ENCODE measurements at regions not wholly inside any gene's neighbourhood (a gene's known extent, or its start where the extent isn't known, plus 50 kb on each side); places are given as distances from the start of the nearest gene placed in this dataset.
"Not testable (repeated sequence)": the region's sequence is repeated elsewhere in the genome, so short reads cannot be mapped to it uniquely, and the experiment has no call there.

DNA sequence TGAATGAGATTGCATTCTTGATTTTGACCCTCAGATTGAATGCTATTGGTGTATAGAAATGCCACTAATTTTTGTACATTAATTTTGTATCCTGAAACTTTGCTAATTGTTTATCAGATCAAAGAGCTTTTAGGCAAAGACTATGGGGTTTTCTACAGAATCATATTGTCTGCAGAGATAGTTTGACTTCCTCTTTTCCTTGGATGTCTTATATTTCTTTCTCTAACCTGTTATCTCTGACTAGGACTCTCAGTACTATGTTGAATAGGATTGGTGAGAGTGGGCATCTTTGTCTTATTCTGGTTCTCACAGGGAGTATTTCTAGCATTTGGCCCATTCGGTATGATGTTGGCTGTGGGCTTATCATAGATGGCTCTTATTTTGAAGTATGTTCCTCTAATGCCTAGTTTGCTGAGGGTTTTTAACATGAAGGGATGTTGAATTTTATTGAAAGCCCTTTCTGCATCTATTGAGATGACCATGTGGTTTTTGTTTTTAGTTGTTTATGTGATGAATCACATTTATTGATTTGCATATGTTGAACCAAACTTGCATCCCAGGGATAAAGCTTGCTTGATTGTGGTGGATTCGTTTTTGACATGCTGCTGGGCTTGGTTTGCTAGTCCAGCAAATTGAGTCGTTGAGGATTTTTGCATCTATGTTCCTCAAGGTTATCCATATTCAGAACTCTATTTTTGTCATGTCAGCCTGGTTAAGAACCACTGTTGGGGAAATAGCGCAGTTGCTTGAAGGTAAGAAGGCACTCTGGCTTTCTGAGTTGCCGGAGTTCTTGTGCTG lies 85.8 kb upstream of the NOTCH2NLA start:
- DNase-seq, result not testable (repeated sequence)

- not testable (repeated sequence) for DNase-seq
Measured at GRCh38 chr1:146310579-146310978, 81.8 kb upstream of the NOTCH2NLA start.

GRCh38 chr1:146309427-146309826 lies 80.6 kb upstream of the NOTCH2NLA start:
- DNase-seq, result not testable (repeated sequence)

DNA sequence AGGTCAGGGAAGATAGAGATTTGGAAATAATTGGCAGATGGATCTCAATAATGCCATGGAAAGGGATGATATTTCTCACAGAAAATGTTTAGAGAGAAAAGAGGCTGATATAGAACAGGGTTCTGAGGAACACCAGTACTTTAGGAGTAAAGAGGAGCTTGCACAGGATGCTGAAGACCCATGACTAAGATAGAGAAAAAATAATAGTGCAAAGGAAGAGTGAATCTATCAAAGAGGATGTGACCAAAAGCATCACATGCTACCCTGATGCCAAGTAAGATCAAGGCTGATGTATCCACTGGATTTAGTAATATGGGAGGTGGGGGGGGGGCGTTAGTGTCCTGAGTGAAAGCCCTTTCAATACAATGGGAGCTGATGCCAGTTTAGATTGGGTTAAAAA lies 80.1 kb upstream of the NOTCH2NLA start:
- not testable (repeated sequence) for DNase-seq

DNA sequence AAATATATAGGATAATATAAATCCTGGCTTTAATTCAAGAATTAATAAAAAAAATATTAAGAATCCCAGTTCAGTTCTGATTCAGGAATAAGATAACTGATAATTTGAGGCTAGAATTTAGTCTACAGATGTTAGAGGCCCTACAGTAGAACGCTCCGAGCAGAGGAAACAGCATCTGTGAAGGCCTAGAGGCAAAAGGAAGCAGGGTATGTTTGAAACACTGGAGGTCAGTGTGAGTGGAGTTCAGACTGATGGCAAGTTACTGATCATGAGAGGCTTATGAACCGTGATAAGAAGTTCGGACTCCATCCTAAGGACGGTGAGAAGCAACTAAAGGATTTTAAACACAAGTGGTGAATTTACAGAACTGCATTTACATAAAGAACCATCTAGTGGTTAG lies 79.3 kb upstream of the NOTCH2NLA start:
- DNase-seq, result not testable (repeated sequence)

GRCh38 chr1:146307632-146308031 lies 78.8 kb upstream of the NOTCH2NLA start:
- not testable (repeated sequence) for DNase-seq

GRCh38 chr1:146306651-146307050 lies 77.8 kb upstream of the NOTCH2NLA start:
- not testable (repeated sequence) for DNase-seq

DNA sequence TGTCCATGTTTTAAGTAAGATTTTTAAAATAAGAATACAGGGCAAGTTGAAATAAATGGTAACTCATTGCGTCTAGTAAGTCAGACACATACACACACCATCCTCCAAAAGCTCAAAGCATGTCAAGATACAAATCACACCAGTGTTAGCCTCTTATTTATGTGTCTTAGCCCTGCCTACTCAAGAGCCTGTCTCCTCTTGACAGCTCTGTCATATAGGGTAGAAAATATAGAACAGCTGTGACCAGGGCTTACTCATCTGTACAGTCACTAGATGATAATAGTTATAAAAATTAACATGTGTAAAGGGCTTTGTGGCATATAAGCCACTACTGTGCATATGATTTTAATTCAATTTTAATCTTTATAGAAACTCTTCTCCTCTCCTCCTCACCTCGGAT lies 76.6 kb upstream of the NOTCH2NLA start:
- DNase-seq, result not testable (repeated sequence)

DNA sequence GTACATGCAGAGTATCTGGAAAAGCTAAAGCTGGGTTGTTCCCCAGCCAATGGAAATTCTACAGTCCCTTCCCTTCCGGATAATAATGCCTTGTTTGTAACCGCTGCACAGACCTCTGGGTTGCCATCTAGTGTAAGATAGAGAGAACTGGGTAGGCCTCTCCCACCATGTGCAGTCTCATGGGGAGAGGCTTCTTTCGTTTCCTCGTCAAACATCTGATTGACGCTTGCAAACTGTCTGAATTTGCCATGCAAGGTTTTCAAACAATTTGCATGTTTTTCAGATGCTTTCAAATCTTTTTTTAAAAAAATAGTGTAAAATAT lies 69.7 kb upstream of the NOTCH2NLA start:
- DNase-seq, result not testable (repeated sequence)

DNA sequence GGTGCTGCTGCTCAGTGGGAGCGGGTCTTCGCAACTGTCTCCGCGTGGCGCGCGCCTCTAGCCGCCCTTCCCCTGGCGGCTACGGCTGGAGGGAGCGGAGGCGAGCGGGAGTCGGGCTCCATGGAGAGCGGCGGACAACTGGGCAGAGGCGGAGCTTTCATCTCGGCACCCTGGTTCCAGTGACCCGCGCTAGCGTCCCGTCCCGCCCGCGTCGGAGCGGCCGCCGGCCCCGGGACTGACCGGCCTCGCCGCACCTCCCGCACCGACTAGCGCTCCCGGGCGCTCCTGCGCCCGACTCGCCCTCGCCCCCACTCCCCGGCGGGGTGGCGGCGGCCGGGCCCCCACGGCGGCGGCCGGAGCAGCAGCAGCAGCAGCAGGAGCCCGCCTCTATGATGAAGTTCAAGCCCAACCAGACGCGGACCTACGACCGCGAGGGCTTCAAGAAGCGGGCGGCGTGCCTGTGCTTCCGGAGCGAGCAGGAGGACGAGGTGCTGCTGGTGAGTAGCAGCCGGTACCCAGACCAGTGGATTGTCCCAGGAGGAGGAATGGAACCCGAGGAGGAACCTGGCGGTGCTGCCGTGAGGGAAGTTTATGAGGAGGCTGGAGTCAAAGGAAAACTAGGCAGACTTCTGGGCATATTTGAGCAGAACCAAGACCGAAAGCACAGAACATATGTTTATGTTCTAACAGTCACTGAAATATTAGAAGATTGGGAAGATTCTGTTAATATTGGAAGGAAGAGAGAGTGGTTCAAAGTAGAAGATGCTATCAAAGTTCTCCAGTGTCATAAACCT lies 69.2 kb upstream of the NOTCH2NLA start:
- DNase-seq, result not testable (repeated sequence)

DNA sequence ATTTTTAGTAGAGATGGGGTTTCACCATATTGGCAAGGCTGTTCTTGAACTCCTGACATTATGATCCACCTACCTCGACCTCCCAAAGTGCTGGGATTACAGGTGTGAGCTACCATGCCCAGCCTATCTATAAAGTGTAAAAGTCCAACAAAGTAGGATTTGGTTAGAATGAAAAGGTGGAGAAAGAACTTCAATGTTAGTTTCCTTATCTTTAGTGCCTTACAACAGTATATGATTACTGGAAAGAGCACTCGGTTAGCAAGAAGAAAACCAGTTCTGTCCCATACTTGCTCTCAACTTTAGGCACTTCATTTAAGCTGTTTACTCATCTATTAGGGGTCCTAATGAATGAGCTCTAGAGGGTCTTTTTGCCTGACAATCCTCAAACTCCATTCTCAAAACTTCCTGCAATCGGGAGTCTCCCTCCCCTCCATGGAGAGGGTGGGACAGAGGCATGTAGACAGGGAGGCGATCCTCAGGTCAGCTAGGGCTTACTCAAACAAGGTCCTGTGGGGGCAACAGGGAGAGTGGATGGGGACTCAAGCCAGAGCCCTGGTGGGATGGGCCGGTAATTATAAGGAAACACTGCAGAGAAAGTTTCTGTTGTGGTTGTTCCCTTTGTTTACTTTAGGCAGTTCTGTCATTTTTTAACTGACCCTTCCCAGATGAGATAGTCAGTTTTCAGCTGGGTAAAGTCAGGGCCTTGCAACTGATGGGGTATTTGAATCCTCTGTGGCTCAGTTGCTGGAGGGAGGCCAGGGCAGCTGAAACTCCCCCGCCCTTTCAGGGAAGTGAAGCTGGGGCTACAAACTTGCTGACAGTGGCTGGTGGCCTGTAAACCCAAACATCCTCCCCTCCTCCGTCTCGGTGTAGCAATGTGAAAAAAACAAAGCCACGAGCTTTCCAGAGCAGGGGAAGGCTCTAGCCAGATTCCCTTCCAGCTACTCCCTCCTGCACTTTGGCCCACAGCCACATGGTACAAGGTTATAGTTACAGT lies 64.4 kb upstream of the NOTCH2NLA start:
- not testable (repeated sequence) for DNase-seq

- DNase-seq, result not testable (repeated sequence)
Measured at GRCh38 chr1:146292424-146292823, 63.6 kb upstream of the NOTCH2NLA start.

DNA sequence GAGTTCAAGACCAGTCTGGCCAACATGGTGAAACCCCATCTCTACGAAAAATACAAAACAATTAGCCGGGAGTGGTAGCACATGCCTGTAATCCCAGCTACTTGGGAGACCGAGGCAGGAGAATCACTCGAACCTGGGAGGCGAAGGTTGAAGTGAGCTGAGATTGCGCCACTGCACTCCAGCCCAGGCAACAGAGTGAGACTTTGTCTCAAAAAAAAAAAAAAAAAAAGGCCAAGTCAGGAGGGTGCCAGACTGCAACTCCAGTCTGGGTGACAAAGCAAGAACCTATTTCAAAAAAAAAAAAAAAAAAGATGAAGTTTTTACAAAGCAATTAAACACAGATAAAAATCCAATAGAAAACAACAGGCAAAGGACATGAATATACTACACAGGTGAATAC lies 59.1 kb upstream of the NOTCH2NLA start:
- not testable (repeated sequence) for DNase-seq

GRCh38 chr1:146284760-146285159 lies 55.9 kb upstream of the NOTCH2NLA start:
- DNase-seq, result not testable (repeated sequence)

- not testable (repeated sequence) for DNase-seq
Measured at GRCh38 chr1:146283527-146283880, 54.7 kb upstream of the NOTCH2NLA start.

DNA sequence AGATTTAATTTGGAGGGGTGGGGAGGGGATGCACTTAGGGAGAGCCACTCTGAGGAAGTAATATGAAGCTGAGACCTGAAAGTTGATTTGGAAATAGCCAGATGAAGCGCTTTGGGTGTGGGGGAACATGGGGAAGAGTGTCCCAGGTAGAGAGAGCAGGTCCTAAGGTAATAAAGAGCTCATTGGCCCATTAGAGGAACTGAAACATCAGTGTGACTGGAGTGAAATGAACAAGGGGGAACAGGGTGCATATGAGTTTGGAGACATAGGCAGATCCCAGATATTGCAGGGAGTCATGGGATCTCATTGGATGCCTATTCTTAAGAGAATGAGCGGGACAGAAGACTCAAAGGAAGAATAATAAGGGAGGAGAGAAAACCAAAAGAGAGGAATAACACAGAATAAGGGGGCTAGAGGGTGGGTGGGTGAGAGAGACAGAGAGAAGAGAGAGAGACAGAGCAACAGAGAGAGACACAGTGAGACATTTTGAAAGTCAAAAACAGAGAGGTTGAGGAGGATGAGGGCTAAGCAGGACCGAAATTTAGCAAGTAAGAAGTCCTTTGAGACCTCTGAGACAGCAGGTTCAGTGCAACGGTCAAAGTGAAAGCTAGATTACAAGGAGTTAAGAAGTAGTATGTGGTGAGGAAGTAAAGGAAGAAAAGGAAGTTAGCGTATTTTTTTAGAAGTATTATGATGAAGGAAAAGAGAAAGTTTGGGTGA lies 54.1 kb upstream of the NOTCH2NLA start:
- DNase-seq, result not testable (repeated sequence)

DNA sequence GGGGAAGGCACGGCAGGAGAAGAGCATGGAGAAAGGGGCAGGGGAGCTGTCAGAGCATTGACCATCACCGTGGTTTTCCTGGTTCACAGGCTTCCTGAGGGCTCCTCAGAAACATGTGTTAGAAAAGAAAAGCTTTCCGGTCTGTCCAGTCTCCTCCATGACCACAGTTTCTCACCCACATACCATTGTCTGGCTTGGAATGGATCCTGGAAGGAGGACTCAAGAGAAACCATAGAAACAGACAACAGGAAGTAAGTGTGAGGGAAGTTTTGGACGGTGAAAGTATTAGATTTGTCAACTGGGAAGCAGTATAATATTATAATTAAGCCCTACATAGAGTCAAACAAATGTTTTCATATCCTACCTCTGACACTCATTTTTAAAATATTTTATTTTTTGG lies 52.7 kb upstream of the NOTCH2NLA start:
- DNase-seq, result not testable (repeated sequence)

GRCh38 chr1:146278758-146279157 lies 49.9 kb upstream of the NOTCH2NLA start:
- DNase-seq, result not testable (repeated sequence)

Measured in CD4-positive, alpha-beta T cell treated with Interleukin-21 for 1 hour (primary cell).